H1 (cell line): ENCODE measurements at regions not wholly inside any gene's neighbourhood (a gene's known extent, or its start where the extent isn't known, plus 50 kb on each side); places are given as distances from the start of the nearest gene placed in this dataset.

Experiments
- CBX8 ChIP-seq: fragments of 300-800, 300-1000 bp; sonication (generic); IDR thresholded peaks from 2 replicates; pipeline ENCODE4 v1.7.1; 2016; ENCODE audit warnings: low read depth, low read length, borderline replicate concordance
- CHD7 ChIP-seq: fragments of 300-600 bp; sonication (generic); IDR thresholded peaks from 2 replicates; pipeline ENCODE4 v1.7.1; 2012; ENCODE audit warnings: low read length, moderate library complexity, mild to moderate bottlenecking, inconsistent platforms; ENCODE audit not compliant: insufficient replicate concordance

- no peak for TF ChIP-seq CHD7
- TF ChIP-seq CBX8 = no peak
These were observed 277.1 kb downstream of the EDEM1 start (continued) for GRCh38 chr3:5464649-5465048.
